SK-N-SH (cell line): ENCODE measurements at regions not wholly inside any gene's neighbourhood (a gene's known extent, or its start where the extent isn't known, plus 50 kb on each side); places are given as distances from the start of the nearest gene placed in this dataset.

Experiments used
- ELF1 ChIP-seq: IDR thresholded peaks from 2 replicates; pipeline ENCODE4 v1.4.0; 2012
- JUND ChIP-seq: IDR thresholded peaks from 2 replicates; pipeline ENCODE4 v1.4.0; 2012
- POLR2AphosphoS5 ChIP-seq: IDR thresholded peaks from 2 replicates; pipeline ENCODE4 v1.6.1; 2012; ENCODE audit warnings: low read depth, low read length
- RAD21 ChIP-seq: IDR thresholded peaks from 2 replicates; pipeline ENCODE4 v1.6.1; 2012; ENCODE audit warnings: mild to moderate bottlenecking, low read length
- RCOR1 ChIP-seq: fragments of 150-350 bp; IDR thresholded peaks from 2 replicates; pipeline ENCODE4 v1.6.1; 2017; ENCODE audit warnings: antibody characterized with exemption, low read length
- SMC3 ChIP-seq: IDR thresholded peaks from 2 replicates; pipeline ENCODE4 v1.6.1; 2012; ENCODE audit warnings: low read depth, low read length, improper control_type of control experiment
- TF ChIP-seq, protein P1 (sequence below): fragments of 200-600 bp; sonication (generic); IDR thresholded peaks from 2 replicates; pipeline ENCODE4 v1.6.1; 2017; ENCODE audit warnings: antibody characterized with exemption, mild to moderate bottlenecking, moderate library complexity
- TF ChIP-seq, protein P2 (sequence below): IDR thresholded peaks from 2 replicates; pipeline ENCODE4 v1.4.0; 2012; ENCODE audit warnings: low read depth, borderline replicate concordance

- TF ChIP-seq JUND (no peak), ELF1 (no peak), SMC3 (no peak), POLR2AphosphoS5 (no peak), RCOR1 (no peak), RAD21 (no peak)
- TF ChIP-seq, protein P1, sequence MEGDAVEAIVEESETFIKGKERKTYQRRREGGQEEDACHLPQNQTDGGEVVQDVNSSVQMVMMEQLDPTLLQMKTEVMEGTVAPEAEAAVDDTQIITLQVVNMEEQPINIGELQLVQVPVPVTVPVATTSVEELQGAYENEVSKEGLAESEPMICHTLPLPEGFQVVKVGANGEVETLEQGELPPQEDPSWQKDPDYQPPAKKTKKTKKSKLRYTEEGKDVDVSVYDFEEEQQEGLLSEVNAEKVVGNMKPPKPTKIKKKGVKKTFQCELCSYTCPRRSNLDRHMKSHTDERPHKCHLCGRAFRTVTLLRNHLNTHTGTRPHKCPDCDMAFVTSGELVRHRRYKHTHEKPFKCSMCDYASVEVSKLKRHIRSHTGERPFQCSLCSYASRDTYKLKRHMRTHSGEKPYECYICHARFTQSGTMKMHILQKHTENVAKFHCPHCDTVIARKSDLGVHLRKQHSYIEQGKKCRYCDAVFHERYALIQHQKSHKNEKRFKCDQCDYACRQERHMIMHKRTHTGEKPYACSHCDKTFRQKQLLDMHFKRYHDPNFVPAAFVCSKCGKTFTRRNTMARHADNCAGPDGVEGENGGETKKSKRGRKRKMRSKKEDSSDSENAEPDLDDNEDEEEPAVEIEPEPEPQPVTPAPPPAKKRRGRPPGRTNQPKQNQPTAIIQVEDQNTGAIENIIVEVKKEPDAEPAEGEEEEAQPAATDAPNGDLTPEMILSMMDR: no peak
- TF ChIP-seq, protein P2, sequence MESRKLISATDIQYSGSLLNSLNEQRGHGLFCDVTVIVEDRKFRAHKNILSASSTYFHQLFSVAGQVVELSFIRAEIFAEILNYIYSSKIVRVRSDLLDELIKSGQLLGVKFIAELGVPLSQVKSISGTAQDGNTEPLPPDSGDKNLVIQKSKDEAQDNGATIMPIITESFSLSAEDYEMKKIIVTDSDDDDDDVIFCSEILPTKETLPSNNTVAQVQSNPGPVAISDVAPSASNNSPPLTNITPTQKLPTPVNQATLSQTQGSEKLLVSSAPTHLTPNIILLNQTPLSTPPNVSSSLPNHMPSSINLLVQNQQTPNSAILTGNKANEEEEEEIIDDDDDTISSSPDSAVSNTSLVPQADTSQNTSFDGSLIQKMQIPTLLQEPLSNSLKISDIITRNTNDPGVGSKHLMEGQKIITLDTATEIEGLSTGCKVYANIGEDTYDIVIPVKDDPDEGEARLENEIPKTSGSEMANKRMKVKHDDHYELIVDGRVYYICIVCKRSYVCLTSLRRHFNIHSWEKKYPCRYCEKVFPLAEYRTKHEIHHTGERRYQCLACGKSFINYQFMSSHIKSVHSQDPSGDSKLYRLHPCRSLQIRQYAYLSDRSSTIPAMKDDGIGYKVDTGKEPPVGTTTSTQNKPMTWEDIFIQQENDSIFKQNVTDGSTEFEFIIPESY: no peak
Measured at GRCh38 chr1:22340066-22340465, 111.6 kb upstream of the ZBTB40 start.
